Hematopoietic multipotent progenitor cell treated with erythropoietin and hydrocortisone succinate and interleukin-3 and kit ligand, for 17 days (in vitro differentiated cells): ENCODE measurements at regions not wholly inside any gene's neighbourhood (a gene's known extent, or its start where the extent isn't known, plus 50 kb on each side); places are given as distances from the start of the nearest gene placed in this dataset.

Source experiments
- DNase-seq: peaks from one replicate; pipeline ENCODE4 v3.0.0-alpha.2; 2015; ENCODE audit warnings: low spot score

GRCh38 chr1:60589046-60589748, 493.2 kb upstream of the NFIA start:
- DNase-seq: no peak

DNA sequence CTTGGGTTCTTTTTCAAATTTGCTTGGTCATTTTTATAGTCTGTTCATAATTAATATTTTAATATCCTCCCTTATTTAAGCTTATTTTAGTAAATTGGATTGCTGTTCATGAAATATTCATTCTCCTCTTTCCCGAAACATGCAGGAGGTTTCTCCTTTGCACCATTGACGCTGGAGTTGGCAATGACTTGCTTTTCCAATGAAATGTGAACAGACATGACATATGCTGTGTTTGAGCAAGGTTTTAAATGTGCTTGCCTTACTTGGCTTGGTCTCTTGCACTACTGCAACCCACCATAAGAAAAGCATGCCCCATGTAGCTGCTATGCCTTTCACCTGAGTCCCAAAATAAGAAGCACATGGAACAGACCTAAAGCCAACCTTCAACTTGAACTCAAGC, 498.0 kb upstream of the NFIA start:
- DNase-seq: no peak

DNA sequence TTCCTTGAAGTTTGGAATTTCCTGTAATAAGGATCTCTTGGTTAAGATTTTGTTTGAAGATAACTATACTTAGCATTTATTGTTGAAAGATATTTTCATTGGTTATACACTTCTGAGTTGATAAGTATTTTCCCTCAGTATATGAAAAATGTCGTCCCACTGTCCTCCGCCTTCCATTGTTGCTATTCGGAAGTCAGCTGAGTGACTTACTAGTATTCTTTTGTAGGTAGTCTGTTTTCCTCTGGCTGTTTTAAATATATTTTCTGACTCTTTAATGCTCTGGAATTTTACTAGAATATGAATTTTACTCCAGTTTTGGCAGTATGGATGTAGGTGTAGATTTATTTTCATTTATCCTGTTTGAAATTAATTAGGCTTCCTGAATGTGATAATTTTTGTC, 498.7 kb upstream of the NFIA start:
- no peak for DNase-seq

DNA sequence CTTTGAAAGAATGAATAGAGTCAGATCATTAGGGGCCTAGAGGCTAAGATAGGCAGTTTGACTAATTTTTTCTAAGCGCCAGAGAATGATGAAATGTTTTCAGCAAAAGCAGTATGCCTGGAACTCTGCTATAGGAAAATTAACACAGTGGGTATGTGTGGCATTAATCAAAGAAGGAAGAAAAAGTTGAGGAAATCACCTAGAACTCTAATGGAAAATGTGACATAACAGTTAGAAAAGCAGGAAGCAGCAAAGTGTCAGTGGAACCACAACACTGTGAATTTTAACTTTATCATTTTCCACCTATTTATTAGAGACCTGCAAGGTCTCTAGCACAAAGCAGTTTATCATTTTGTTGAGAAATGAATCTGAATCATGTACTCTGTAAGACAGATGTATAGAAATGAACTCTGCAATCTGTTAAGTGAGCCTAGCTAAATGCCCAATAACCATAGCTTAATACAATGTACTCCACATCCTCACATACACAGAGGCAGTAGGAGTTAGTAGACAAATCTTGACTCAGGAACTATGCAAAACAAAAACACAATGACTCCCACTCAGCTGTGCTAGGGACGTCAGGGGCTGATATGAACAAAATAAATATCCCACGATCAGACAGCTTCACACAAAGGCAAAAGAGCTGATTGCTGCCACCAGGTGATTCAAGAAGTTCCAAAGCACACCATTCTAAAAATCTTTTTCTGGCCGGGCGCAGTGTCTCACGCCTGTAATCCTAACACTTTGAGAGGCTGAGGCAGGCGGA, 500.7 kb upstream of the NFIA start:
- no peak for DNase-seq

GRCh38 chr1:60577029-60577428, 503.5 kb upstream of the C1orf87 start:
- DNase-seq: no peak

DNA sequence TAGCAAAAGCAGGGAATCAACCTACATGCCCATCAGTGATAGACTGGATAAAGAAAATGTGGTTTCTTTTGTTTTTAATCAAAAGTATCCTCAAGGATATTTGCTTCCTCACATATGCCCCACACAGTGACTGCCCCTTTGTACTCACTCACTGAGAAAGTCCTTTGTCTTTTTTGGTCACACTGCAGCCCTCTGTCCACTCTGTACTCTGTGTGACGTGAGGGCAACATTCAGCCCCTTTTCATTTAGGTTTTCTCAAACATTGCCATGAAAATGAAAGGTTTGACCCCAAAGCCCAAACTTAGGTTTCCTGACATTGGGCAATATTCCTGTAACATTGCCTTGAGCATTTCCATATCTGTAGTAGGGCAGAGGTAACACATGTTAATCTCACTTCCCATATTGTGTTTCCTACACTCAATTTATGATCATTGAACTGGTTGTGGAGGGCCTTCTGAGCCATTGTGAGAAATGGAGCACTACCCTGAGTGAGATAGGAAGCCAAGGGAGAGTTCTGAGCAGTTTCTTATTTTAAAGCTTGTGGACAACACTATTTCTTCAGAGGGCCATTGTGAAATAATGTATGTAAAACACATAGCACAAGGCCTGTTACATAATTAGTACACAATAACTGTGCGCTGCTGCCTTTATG, 501.9 kb upstream of the C1orf87 start:
- no peak for DNase-seq

- DNase-seq: no peak
These were observed 500.3 kb upstream of the C1orf87 start for GRCh38 chr1:60573726-60574409.

GRCh38 chr1:60573121-60573520, 499.6 kb upstream of the C1orf87 start:
- no peak for DNase-seq

GRCh38 chr1:60572378-60572777, 498.8 kb upstream of the C1orf87 start:
- DNase-seq: no peak

DNA sequence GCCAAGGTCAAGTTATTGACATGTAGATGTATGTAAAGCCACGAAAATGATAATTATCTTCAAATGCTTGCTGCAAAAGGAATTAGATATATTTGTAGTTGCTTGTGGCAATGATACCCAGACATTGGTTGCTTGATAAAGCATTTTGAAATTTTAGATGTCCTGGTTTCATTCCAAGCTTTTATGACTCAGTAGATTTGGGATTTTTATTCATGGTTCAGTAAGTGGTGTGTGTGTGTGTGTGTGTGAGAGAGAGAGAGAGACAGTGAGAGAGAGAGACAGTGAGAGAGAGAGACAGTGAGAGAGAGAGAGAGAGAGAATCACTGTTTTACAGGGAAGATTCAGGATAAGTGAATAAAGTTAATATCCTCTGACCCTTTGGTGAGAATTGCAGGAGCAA, 498.2 kb upstream of the C1orf87 start:
- no peak for DNase-seq

DNA sequence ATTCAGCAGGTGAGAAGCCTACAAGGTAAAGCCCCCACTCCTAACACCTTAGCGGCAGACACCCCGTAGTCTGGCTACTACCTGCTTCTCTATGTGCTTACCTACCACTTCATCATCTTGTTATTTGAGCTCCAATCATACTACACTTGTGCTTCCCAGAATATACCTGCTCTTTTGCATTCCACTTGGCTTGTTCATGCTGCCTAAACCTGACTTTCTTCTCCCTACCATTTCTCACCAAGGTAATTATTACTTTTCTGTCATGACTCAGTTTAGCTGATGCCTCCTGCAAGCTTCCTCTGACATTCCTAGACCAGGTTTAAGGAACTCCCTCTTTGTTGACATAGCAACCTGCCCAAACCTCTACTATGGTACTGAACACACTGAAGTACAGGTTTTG, 495.6 kb upstream of the C1orf87 start:
- no peak for DNase-seq

DNA sequence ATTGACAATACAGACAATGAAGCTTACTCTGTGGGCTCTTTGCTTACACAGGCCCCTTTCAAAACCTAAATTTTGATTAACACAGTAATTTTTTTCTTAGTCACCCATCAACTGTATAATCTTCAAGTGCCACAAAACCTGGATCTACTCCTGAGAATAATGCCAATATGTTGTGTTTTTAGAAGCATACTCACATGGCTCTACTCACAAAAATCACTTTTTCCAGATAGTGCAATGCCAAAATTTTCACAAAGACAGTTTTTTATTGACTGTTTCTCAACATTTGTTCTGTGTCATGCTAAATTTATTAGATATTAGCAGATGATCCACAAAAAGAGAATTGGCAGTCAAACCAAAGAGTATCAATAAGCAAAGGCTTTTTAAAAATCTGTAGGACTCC, 493.7 kb upstream of the C1orf87 start:
- no peak for DNase-seq

DNA sequence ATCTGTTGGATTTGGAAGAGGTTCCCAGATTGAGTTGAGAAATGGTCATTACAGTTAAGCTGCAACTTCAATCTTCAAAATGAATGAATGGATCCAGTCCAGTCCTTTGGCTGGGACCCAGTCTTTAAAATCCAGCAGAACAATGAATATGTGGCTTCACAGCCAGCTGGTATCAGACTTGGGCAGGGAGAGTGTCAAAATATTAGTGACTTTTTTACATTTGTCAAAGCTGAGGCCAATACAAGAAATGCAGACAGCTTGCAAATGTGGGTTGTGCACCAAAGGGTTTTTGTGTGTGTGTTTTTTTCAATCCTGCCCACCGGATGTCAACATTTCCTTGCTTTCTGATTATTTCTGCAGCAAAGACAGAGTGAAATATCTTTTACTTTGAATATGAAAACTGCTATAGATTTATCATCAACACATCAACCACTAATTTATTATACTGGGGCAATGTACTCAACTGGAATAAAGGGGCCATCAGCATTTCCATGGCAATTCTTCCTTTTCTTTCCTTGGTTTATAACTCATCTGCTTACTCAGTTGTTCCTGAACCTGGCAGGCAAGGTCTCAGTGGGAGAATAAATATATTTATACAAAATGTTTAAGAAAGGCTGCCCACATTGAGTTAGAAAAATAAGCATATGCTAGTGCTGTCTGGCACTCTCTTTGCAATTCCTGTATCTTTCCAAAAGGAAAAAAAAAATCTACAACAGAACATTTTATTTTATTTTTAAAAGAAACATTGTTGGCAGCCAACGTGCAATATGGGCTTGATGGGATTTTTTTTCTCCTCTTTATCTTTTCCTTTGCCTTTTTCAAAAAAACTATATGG, 491.6 kb upstream of the C1orf87 start:
- no peak for DNase-seq

GRCh38 chr1:60563777-60564535, 490.4 kb upstream of the C1orf87 start:
- no peak for DNase-seq

DNA sequence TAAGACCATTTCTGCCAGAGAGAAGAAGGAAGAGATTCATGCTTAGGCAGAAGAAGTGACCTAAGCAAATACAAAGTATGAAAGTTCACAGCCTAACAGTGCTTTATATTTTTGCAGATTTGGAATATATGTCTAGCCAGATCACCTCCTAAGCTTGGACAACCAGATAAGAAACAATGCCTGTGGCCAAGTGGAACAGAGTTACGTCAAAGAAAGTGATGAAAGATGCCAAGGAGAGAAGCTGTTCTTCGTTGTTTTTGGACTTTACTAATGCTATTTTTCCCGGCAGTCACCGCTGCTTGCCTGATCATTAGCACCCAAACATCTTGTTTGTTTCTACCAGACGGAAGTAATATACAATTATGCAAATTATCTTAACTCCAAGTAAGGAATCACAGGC, 489.2 kb upstream of the C1orf87 start:
- DNase-seq: no peak

- DNase-seq: no peak
These were observed 487.1 kb upstream of the C1orf87 start for GRCh38 chr1:60560701-60561100.

DNA sequence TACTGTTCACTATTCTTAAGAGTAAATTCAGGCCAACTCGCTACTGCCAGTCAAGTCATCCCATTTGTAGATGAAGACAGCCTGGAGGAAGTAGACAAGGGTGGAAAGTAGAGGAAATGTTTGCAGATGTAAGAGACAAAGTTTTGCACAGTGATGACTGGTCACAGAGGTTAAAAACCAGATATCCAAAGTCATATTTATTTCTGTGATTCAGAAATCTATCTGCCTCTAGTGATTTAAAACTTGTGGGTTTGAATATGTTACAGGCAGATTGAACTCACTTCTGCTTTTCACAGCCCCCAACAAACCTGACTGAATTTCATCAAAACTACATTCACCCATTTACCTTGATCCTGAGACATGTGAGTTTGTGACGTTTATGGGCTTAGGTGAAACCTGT, 484.7 kb upstream of the C1orf87 start:
- DNase-seq: no peak

GRCh38 chr1:60553730-60554129, 480.2 kb upstream of the C1orf87 start:
- DNase-seq: no peak

DNA sequence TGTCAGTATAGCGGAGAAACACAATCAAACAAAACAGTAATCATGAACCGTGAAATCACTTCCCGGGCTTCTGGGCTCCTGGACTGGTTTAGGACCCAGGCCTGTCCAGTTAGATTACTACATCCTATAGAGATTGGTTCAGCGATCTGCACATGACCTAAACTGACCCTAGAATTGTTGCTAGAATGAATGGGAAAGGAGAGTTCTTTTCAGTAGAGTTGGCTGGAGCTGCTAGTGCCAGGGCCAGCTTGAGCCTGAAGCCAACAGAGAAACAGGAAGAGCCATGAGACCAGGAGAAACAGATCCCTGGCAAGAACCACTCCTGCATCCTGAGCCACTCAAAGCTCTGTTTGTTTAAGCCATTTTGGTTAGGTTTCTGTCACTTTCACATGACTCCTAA, 474.3 kb upstream of the C1orf87 start:
- no peak for DNase-seq

DNA sequence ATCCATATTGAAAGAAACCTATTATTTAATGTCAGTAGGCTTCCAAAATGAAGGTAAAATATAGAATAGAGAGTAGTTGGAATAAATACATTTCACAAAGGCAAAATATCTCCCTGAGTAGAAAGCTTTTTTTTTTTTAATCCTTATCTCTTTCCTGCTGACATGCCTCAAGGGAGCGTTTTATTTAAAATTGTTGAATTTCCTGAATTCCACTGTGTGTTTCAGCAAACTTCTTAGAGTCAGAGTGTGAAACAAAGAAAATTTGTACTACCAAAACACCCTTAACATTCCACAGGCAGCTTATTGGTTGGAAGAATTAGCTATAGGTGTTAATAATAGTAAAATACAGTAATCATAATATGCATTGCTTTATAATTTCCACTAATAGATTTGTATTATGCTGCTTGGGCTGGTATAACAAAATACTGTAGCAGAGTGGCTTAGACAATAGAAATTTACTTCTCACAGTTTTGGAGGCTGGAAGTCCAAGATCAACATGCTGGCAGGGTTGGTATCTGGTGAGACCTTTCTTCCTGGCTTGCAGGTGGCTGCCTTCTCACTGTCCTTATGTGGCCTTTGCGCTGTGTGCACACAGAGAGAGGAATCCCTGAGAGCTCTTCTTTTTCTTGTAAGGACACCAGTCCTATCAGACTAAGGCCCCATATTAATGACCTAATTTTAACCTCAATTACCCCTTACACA, 468.4 kb upstream of the C1orf87 start:
- DNase-seq: no peak
